HG03066 (cell line): ENCODE measurements at regions not wholly inside any gene's neighbourhood (a gene's known extent, or its start where the extent isn't known, plus 50 kb on each side); places are given as distances from the start of the nearest gene placed in this dataset.
A peak's percentile ranks its signal among the peaks of the same experiment; 100 is the strongest.

Experiments
- ATAC-seq: cut with Tn5 transposase; IDR thresholded peaks from one replicate; pipeline ENCODE4 v1.9.1; 2021; ENCODE audit warnings: low read depth; ENCODE audit not compliant: unreplicated experiment

DNA sequence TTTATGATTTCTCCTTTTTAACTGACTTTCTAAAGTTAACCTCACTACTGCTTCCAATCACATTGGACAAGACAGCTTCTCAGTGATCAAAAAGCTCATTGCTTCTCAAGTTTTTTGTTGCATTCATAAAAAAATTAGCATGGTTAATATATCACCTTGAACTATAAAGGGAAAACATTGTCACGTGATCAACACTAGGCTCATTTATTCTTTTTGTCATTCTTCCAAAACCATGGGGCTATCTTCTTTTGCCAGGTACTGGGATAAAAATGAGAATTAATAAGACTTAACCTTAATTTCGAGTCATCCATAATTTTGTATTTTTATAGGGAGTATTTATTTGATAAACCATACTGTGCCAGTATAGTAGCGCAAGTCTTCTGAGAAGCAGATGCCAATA lies 1105.9 kb upstream of the TENM3 start:
- ATAC-seq, result no peak

DNA sequence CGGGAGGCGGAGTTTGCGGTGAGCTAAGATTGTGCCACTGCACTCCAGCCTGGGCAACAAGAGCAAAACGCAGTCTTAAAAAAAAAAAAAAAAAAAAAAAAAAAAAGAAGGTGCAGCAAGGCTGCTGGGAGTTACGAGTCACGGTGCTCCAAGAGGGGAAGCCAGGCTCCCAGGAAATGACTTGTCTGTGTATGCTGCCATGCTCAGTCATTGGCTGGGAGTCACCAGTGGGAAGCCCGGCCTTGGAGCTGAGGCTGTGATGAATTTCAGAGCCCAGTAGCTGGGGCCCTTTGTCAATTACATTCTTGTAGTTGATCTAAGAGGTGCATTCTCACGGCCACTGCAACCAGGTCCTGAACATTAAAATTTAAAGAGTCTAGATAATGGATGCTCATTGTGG lies 1105.1 kb upstream of the TENM3 start:
- ATAC-seq, result no peak

DNA sequence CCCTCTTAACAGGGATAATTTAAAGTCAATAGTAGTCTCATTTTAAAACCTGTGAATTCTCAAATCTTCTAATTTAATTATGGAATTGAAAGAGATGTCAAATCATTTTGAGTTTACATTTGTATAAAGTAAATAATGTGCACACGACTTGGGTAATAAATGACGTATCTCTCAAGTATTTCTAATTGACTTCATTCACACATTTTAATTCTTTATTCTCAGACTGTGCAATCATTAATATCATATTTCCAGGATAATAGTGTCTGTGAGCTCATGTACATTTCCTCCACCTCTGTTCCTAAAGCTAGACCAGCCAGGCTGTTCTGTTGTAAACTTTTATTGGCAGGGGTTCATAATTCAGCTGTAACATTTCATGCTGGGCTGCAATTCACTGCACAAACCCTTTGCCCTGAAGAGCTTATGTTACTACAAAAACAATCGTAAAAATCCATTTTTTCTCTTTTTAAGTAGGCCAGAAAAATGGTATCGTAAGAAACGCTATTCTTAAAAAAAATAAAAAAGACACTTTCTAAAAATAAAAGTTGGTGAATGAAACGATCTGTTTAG lies 1103.1 kb upstream of the TENM3 start:
- ATAC-seq, result no peak

DNA sequence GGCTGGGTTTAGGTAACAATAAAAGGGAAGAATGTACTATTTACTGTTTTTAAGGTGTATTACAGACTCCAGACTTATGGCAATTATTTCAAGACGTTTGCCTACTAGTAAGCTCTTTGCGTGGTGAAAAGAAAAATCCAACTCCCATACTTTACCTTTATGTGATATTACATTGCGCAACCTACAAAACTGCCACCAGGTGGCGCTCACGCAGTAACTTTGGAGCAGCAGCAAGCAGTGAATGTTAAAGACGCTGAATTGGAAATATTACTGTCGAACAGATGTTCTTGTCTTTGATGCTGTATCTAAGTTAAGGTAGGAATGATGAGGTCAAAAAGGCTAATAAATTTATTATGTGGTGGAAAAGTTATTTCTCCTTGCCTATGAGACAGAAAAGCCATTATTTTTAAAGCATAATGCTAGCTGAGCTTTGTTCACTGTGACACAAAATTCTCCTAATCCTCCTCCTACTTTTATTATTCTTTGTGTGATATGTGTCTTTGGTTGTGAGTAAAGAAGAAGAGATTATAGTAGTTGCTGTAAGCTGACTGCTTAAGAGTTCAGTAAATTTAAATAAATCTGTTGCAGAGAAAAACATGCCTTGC lies 1099.8 kb upstream of the TENM3 start:
- peak; percentile 87 for ATAC-seq

DNA sequence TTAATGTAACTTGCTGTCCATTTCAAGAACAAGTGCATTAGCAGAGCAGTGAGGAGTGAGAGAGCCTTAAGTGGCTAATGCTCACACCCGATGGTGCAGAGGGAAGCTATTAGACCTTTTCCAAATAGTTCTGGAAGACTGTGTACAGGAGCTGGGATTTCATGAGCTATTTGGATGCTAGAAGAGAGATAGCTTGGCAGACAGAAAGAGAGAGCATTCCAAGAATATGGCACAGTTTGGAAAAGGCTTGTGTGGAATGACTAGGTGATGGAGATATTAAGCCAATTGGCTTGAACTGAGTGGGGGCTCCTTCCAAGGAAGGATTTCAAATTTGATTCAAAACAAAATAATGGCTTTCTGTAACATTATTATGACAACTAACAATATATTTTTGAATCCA lies 1097.2 kb upstream of the TENM3 start:
- ATAC-seq, result no peak

DNA sequence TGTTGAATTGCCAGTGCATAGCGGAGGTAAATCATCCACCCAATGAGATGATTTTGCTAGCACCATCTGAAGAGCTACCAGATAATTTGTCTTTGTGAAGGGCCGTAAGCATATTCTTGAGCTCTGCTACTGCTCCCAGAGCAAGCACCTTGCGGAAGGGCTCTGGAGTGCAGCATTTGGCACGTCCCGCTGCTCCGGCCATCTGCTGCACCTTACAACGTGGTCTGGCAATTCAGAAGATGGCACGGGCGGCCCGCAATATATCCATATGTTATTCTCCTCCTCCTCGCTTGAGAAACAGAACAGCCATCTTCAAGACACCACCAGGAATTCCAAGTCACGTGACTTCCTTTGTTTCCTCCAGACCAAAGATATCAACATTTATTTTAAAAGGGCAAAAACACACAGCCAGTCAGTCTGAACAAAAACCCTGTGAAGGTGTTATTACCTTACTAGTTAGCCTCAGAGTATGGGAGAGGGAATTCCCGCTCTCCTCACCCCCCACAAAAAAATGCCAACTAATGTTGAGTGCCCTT lies 1095.7 kb upstream of the TENM3 start:
- ATAC-seq, result no peak

DNA sequence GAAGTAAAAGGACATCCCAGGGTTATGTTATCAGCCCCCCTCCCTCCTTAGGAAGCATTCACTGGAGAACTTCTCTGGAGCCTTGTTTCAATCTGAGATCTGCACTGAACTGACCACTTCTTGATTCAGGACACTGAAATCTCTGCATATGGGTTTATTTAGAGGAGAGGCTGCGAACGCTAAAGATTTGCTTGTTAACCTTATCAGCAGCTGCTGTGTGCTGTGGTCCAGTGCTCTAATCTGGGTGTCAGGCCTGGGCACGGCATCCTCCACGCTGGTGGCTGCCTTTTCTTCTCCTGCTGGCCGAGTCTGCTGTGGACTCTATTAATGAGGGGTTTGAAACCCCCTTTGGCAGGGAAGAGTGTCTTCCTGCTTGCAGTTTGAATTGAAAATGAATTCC lies 1094.7 kb upstream of the TENM3 start:
- no peak for ATAC-seq

DNA sequence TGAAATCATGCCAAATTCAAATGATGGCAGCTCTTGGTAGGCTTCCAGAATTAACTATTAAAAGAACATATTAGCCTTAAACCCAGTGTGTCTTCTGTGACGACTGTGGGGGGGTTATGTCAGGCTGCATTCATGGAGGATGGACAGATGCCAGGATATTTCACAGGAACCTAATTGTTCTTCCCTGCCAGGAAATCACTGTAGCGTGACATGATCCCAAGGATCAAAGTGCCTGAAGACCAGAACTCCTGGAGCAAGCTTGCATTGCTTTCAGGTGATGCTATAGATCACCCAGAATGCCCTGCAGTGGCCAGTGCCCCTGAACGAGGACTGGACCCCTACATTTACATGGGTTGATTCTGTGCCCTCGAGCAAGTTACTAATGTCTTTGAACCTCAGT lies 1093.0 kb upstream of the TENM3 start:
- no peak for ATAC-seq

DNA sequence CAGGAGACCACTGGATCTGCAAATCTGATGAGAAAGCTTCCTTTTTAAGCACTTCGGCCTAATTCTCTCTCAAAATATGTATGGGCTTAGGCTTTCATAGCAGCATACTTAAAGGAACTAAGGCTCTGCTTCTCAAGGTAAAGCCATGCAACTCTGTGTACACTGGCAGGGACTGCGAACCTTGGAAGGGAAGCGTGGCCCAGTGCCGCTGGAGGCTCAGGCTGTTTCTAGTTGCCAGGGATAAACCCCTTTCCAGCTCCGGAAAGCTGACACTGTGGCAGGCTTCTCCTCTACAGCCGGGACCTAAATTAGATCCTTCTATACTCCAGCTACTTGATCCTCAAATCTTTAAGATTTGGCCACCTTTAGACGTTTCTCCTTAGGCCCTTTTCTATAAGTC lies 1091.3 kb upstream of the TENM3 start:
- no peak for ATAC-seq

DNA sequence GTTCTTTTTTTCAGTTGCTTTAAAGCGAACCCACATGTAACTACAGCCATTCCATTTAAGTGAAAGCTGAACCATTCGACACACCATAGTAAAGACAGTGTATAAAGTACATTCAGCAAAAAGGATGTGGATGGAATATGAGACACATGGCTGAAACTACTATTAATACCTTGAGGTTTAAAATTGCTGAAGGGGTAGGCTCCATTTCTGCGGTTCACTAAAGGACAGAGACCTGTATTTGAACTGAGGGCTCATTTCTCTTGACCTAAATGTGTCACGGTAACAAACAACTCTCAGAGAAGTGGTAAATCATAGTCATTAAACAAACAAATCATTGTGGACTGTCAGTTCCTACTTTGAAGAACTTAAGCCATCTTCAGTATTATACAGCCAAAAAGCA lies 1085.6 kb upstream of the TENM3 start:
- ATAC-seq, result no peak

DNA sequence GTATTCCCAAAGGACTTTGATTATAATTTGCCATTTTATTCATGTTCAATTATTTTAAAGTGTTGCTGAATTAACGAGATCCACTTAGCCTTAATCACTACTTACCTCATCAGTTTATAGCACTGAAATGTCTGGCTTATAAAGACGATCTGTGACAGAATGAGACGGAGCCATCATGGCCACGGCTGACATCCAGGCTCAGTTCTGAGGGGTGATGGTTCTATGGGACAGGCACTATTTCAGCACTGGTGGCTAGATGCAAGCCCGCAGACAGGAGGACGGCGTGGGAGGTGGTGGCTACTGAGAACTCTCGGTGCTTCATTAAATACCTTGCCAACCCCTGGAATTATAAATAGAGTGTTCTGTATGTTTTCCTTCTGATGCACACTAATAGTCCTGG lies 1084.2 kb upstream of the TENM3 start:
- ATAC-seq, result no peak

DNA sequence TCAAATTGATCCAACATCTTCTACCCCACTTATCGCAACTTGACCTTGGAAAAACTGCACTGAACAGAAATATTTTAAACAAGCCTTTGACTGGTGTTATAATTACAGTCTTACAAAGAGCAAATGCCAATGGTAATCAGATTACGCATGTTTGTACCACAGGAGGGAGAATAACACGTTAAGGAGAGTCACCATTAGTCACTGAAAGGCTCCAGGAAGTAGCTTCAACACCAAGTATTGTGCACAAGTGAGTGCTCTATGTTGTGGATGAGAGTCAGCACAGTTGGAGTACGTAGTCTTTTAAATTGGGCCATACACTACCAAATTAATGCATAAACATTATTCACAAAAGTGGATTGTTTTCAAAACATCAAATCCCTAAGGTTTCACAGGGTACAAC lies 1081.5 kb upstream of the TENM3 start:
- no peak for ATAC-seq

DNA sequence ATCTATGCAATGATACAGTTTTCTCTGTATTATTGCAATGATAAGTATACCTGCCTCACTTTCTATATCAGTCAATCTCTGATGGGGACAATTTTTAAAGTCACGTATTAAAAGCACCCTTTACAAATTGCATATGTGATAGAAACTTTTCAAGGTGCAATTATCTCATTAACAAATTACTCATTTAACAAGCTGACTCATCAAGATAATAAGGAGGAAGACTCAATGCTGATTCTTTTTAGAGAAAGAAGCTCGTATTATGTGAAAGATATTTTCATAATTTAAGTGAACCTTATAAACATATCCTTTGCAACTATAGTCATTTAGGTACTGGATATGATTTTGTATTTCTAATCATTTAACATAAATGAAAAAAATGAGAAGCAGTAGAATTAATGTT lies 1080.9 kb upstream of the TENM3 start:
- ATAC-seq, result no peak

DNA sequence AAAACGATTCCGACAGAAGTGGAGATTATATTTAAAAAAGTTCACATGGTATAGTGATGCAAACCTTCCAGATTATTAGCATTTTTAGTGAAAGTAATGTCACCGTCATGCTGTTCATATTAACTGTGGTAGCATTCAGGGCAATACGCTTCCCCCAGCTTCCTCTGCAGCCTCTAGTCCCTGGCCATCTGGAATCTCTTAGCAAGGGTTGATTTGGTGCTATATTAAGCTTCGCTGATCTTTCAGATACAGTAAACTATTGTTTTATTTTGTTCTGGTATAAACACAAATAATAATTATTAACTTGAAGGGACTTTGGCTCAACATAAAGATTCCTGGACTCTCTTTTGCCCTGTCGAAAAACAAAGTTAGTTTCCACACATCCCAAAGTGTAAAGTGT lies 1080.5 kb upstream of the TENM3 start:
- ATAC-seq, result no peak

DNA sequence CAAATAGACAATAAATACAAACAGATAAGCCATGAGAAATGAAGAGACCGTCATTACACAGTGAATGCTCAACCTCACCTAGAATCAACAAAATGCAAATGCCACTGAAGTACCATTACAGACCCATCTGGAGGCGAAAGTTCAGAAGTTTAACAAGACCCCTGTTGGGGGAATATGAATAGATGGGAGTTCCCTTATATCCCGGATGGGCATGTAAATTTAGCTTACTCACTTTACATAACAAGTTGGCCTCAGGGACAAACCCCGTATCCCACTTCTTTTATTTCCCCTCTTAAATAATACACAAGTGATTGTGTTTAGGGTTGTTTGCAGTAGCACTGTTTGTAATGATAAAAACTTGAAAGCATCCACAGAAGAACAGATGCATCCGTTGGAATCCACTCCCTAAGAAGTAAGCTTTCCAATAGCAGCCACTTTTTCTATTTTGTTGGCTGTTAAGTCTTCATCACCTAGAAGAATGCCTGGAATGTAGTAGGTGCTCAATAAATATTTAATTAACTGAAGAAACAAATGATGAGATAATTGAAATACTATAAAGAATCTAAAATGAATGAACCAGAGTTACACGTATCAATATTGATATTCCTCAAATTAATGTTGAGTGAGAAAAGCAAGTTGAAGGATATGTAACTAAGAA lies 1076.3 kb upstream of the TENM3 start:
- no peak for ATAC-seq

DNA sequence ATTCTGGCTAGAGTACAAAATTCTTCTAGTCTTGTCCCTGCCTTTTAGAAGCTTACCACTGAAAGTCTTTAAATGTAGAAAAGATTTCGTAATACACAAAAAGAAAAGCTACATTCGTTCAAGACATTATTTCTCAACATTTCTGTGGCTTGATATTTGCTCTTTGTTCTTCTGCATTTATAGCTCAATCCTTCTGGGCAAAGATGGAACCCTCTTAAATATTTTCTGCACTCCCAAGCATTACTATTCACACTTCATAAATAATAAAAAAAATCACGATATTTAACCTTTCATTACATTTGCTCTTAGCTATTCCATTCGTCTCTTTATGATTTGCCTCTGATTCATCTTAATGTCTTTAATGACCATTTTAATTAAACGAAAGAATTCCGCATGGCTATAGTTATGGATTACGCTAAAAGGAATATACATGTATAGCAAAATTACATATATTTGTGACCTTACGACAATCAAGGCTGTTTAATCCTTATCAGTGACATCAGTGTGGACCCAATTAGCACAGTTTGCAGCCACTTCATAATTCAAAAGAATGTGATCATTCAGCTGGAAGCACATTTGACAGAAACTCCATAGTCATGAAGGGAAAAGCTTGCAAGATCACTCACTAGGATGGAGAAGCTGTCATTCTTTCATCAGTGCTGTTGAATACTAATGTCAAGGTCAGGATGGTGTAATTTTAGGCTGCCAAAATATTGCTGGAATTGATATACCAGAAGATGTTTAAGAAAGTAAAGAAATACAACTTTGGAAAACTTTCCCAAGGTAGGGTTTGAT lies 1075.0 kb upstream of the TENM3 start:
- no peak for ATAC-seq

DNA sequence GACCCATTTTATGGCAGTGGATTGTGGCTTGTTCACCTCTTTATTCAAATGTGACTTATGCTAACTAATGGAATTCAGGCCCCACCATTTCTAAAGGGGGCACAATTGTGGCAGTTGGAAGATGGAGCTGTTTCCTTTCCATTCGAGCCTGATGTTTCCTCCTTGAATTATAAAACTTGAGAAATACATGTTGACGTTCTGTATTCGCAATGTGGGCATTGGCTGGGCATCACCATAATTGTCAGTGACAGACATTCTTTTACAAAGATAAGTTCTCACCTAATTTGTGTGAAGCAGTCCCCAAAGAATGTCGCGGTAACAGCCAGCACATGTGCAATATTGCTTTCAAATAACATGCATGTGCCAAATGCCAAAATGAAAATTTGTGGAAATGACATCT lies 1070.2 kb upstream of the TENM3 start:
- no peak for ATAC-seq

DNA sequence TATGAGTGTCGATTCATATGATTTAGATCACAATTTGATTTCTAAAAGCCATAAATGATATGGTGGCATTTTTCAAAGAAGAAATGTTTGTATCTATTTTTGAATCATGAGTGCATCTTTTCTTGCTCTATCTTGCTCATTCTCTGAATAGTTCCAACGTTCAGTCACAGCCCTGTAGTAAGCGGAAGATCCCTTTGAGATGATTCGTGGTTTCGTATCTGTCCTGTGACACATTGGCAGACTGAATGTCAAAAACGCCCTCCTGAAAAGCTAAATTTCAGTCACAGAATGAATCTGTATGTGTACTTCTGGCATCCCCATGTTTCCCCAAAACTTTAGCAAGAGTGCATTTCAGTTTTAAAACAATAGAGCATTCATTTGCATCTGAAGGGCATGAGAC lies 1066.9 kb upstream of the TENM3 start:
- ATAC-seq, result no peak

DNA sequence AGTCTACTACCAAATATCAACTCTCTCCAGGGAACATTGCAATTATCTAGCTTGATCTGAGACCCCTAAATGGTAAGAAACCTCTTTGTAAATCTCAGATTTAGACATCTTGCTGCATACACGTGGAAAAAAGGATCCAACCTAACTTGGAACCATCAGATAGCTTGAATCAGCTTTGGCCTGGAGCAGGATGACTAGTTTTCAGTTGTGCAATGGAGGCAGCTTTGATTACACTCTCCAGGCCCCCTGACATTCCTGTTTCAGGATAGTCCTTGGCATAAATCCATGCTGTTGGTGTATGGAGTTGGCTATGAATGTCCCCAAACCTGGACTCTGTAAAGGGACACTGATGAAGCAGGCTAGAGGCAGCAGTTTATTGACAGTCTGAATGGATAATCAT lies 1061.9 kb upstream of the TENM3 start:
- no peak for ATAC-seq

DNA sequence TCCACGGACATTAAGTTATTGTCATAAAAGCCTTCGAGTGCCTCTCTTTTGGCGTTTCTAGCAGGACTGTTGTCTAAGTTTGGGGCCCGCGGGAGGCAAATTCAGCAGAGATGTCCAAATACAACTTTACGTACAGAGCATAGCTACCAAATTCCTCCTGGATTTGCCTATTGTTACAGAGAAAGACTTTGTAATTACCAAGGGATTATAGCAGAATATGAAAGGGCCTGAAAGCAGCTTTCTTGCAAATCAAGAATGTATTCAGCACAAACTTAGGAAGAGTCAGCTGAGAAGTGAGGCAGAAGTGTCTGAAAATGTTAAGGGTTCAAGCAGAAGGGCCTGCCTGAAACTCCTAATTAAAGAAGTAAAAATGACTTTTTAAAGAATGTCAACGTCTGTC lies 1053.5 kb upstream of the TENM3 start:
- no peak for ATAC-seq

DNA sequence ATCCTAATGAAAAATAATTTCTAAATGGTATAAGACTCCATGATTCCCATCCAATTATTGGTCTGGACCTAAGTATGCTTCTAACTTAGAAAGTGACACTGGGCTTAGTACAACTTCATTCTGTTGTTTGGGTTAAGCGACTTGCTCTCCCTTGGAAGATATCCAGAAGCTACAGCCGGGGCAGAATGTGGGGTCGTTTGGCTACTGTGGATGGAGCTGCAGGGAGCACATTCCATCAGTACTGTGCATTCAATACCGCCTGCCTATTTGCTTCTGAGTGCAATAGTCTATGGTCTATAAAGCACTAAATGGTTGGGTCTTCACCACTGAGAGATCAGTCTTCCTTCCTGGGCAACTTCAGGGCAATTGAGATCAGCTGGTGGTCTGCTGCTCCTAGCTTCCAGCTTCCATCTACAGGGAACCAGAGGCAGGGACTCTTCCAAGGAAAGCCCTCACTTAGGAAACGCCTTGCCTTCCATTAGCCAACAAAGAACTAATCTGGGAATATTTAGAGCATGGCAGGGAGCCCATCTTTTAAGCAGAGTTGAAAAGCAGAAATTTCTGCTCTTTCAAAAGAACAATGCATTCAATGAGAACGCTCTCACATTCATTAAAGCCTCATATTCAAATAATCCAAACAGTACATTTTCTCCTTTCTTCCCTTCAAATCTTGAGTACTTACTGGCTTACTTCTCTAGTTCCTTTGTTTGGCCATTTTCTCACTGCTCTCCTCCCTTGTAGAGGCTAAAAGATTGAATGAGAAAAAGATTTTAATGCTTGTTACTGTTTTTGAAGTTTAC lies 1049.9 kb upstream of the TENM3 start:
- ATAC-seq, result no peak
